Stimulated activated CD8-positive, alpha-beta memory T cell treated with anti-CD3 and anti-CD28 coated beads, Interleukin-7, amount 100 ng/mL, for 1 hour (primary cell): ENCODE measurements at regions not wholly inside any gene's neighbourhood (a gene's known extent, or its start where the extent isn't known, plus 50 kb on each side); places are given as distances from the start of the nearest gene placed in this dataset.
"Not testable (repeated sequence)": the region's sequence is repeated elsewhere in the genome, so short reads cannot be mapped to it uniquely, and the experiment has no call there.

Experiments used
- DNase-seq, 2 donors: peaks; one replicate each; pipeline ENCODE4 v3.0.0-alpha.2; 2020; ENCODE audit warnings: low read depth in 2 of 2

GRCh38 chr4:118502967-118503366, 150.2 kb upstream of the PRSS12 start:
- DNase-seq, result not testable (repeated sequence)

GRCh38 chr4:118504927-118505326, 152.1 kb upstream of the PRSS12 start:
- DNase-seq, result not testable (repeated sequence)

- DNase-seq, result not testable (repeated sequence)
Measured at GRCh38 chr4:118505491-118505890, 152.7 kb upstream of the PRSS12 start.

GRCh38 chr4:118512870-118513269, 160.1 kb upstream of the PRSS12 start:
- DNase-seq, result not testable (repeated sequence)

GRCh38 chr4:118514332-118514731, 161.5 kb upstream of the PRSS12 start:
- DNase-seq, result not testable (repeated sequence)

GRCh38 chr4:118516107-118516506, 163.3 kb upstream of the PRSS12 start:
- not testable (repeated sequence) for DNase-seq

- not testable (repeated sequence) for DNase-seq
Measured at GRCh38 chr4:118530107-118530506, 155.1 kb upstream of the METTL14 start.

GRCh38 chr4:118531947-118532346, 153.2 kb upstream of the METTL14 start:
- DNase-seq, result not testable (repeated sequence)

- DNase-seq, result not testable (repeated sequence)
Measured at GRCh38 chr4:118535788-118536187, 149.4 kb upstream of the METTL14 start.

GRCh38 chr4:118539412-118540077, 145.6 kb upstream of the METTL14 start:
- DNase-seq, result not testable (repeated sequence)

- not testable (repeated sequence) for DNase-seq
Measured at GRCh38 chr4:118556576-118556975, 128.6 kb upstream of the METTL14 start.

GRCh38 chr4:118557298-118557851, 127.8 kb upstream of the METTL14 start:
- no peak for DNase-seq

GRCh38 chr4:118558188-118558587, 127.0 kb upstream of the METTL14 start:
- not testable (repeated sequence) for DNase-seq

- DNase-seq, result not testable (repeated sequence)
Measured at GRCh38 chr4:118561559-118561958, 123.6 kb upstream of the METTL14 start.

- DNase-seq, result not testable (repeated sequence)
Measured at GRCh38 chr4:118566003-118566513, 119.1 kb upstream of the METTL14 start.

GRCh38 chr4:118572991-118573390, 112.2 kb upstream of the METTL14 start:
- DNase-seq, result not testable (repeated sequence)

GRCh38 chr4:118574251-118574913, 110.8 kb upstream of the METTL14 start:
- not testable (repeated sequence) for DNase-seq

- not testable (repeated sequence) for DNase-seq
Measured at GRCh38 chr4:118575057-118575456, 110.1 kb upstream of the METTL14 start.

GRCh38 chr4:118575726-118576125, 109.5 kb upstream of the METTL14 start:
- DNase-seq, result not testable (repeated sequence)

GRCh38 chr4:118576709-118577219, 108.4 kb upstream of the METTL14 start:
- not testable (repeated sequence) for DNase-seq

GRCh38 chr4:118585015-118585414, 100.2 kb upstream of the METTL14 start:
- no peak for DNase-seq

- DNase-seq, result no peak
Measured at GRCh38 chr4:118586357-118586790, 98.8 kb upstream of the METTL14 start.
